ENCODE measurements at regions not wholly inside any gene's neighbourhood (a gene's known extent, or its start where the extent isn't known, plus 50 kb on each side); places are given as distances from the start of the nearest gene placed in this dataset.

DNA sequence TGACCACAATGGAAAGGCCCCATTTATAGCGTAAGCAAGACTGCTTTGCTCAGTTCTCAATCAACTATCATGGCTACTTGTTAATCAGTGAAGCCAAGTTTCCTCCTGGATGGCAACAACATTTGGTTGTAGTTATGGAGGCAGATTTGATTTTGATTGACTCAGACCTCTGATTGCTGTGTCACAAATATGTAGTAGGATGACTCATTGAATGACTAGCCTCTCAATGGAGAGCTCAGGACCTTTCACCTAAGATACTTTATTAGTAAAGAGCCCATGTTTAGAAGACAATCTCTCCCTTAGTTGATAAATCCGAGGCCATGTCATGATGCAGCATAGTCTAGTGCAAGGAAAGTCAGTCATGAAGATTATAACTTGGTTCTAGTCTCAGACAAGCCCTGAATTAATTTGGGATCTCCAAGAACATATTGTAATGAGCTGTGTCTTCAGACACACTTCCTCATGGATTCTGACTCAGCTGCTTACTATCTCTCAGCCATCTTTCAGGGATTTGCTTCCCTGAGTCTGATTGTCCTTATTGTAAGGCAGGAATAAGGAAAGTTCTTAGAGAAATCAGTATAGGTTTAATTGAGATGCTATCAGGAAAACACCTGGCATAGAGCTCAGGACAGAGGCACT, 397.4 kb upstream of the TMCO5A start:
- CTCF ChIA-PET, result no interaction called here
- TF ChIP-seq, protein P1, sequence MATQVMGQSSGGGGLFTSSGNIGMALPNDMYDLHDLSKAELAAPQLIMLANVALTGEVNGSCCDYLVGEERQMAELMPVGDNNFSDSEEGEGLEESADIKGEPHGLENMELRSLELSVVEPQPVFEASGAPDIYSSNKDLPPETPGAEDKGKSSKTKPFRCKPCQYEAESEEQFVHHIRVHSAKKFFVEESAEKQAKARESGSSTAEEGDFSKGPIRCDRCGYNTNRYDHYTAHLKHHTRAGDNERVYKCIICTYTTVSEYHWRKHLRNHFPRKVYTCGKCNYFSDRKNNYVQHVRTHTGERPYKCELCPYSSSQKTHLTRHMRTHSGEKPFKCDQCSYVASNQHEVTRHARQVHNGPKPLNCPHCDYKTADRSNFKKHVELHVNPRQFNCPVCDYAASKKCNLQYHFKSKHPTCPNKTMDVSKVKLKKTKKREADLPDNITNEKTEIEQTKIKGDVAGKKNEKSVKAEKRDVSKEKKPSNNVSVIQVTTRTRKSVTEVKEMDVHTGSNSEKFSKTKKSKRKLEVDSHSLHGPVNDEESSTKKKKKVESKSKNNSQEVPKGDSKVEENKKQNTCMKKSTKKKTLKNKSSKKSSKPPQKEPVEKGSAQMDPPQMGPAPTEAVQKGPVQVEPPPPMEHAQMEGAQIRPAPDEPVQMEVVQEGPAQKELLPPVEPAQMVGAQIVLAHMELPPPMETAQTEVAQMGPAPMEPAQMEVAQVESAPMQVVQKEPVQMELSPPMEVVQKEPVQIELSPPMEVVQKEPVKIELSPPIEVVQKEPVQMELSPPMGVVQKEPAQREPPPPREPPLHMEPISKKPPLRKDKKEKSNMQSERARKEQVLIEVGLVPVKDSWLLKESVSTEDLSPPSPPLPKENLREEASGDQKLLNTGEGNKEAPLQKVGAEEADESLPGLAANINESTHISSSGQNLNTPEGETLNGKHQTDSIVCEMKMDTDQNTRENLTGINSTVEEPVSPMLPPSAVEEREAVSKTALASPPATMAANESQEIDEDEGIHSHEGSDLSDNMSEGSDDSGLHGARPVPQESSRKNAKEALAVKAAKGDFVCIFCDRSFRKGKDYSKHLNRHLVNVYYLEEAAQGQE (IDR thresholded peaks at IDR 0.05; ENCODE audit: insufficient read depth in 1 of 2, low read depth in 2 of 2, low read length in 1 of 2), result no peak
- TF ChIP-seq POLR2AphosphoS5 (IDR thresholded peaks at IDR 0.05; ENCODE audit: low read depth, low read length), result no peak
- no peak for TF ChIP-seq SIN3A (IDR thresholded peaks at IDR 0.05; ENCODE audit: borderline replicate concordance, insufficient read depth, low read depth, low read length)
- no peak for TF ChIP-seq TCF7L2 (IDR thresholded peaks at IDR 0.05; ENCODE audit: low read depth, low read length)
- TF ChIP-seq, protein P2, sequence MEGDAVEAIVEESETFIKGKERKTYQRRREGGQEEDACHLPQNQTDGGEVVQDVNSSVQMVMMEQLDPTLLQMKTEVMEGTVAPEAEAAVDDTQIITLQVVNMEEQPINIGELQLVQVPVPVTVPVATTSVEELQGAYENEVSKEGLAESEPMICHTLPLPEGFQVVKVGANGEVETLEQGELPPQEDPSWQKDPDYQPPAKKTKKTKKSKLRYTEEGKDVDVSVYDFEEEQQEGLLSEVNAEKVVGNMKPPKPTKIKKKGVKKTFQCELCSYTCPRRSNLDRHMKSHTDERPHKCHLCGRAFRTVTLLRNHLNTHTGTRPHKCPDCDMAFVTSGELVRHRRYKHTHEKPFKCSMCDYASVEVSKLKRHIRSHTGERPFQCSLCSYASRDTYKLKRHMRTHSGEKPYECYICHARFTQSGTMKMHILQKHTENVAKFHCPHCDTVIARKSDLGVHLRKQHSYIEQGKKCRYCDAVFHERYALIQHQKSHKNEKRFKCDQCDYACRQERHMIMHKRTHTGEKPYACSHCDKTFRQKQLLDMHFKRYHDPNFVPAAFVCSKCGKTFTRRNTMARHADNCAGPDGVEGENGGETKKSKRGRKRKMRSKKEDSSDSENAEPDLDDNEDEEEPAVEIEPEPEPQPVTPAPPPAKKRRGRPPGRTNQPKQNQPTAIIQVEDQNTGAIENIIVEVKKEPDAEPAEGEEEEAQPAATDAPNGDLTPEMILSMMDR (IDR thresholded peaks at IDR 0.05), result no peak
- no peaks in the 10 kb centered on the region for H3K36me3 ChIP-seq (ENCODE audit: control insufficient read depth, insufficient read depth, low read length)
- H3K27me3 ChIP-seq (ENCODE audit: control insufficient read depth, insufficient read depth, low read length), result no peaks in the 10 kb centered on the region
- no peak overlapping the region for H3K4me3 ChIP-seq (ENCODE audit: low read depth in 2 of 2, low read length in 2 of 2)
- H3K27ac ChIP-seq (ENCODE audit: low read length), result no peak overlapping the region
- no TSS peak for BruUV-seq (replicated peaks)
- H3K9me3 ChIP-seq (ENCODE audit: control insufficient read depth, insufficient read depth, low read depth, low read length), result no peaks in the 10 kb centered on the region
- intact Hi-C loops (cut with micrococcal nuclease; ENCODE audit: unreplicated experiment) (no loop called here), in situ Hi-C loops (cut with HindIII; ENCODE audit: low pct_unique_long_range_greater_than_20kb, low sequenced_read_pairs) (no loop called here)
- DNase-seq (ENCODE audit: low read depth, low spot score) (no peak), ATAC-seq (no peak)
- no peaks in the 10 kb centered on the region for H3K4me1 ChIP-seq (ENCODE audit: control insufficient read depth, insufficient read depth, low read length)
- POLR2A ChIA-PET, result no interaction called here

DNA sequence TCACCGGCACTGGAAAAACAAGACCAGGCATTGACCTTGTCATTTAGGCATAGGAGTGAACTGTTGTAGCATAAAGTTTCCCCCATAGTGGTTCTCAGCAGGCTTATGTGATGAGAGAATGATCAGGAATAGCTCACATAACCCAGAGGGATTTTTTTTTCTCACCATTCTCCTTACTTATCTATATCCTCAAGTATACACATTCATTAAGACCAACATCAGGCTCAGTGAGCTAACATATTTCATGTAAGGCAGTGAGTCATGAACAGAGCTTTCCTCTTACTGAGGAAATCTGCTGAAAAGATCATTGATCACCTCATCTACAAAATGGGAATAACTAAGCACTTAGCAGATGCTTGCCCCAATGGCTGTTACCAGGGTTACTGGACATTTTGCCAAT, 396.6 kb upstream of the TMCO5A start:
- no peak for DNase-seq (ENCODE audit: low read depth, low spot score)
- Histone ChIP-seq H3K4me1 (ENCODE audit: control insufficient read depth, insufficient read depth, low read length) (no peaks in the 10 kb centered on the region), H3K36me3 (ENCODE audit: control insufficient read depth, insufficient read depth, low read length) (no peaks in the 10 kb centered on the region), H3K27me3 (ENCODE audit: control insufficient read depth, insufficient read depth, low read length) (no peaks in the 10 kb centered on the region), H3K9me3 (ENCODE audit: control insufficient read depth, insufficient read depth, low read depth, low read length) (no peaks in the 10 kb centered on the region), H3K4me3 (ENCODE audit: low read depth in 2 of 2, low read length in 2 of 2) (no peak overlapping the region), H3K27ac (ENCODE audit: low read length) (no peak overlapping the region)
- no peak for TF ChIP-seq TCF7L2 (IDR thresholded peaks at IDR 0.05; ENCODE audit: low read depth, low read length)
- no peak for TF ChIP-seq SIN3A (IDR thresholded peaks at IDR 0.05; ENCODE audit: borderline replicate concordance, insufficient read depth, low read depth, low read length)
- TF ChIP-seq POLR2AphosphoS5 (IDR thresholded peaks at IDR 0.05; ENCODE audit: low read depth, low read length), result no peak
- TF ChIP-seq, protein P2 (IDR thresholded peaks at IDR 0.05), result no peak
- TF ChIP-seq, protein P1 (IDR thresholded peaks at IDR 0.05; ENCODE audit: insufficient read depth in 1 of 2, low read depth in 2 of 2, low read length in 1 of 2), result no peak
- intact Hi-C loops (cut with micrococcal nuclease; ENCODE audit: unreplicated experiment), result no loop called here
- no TSS peak for BruUV-seq (replicated peaks)
- POLR2A ChIA-PET, result interaction anchor here (0.6 kb wide), 1 partner anchor 12 kb away, joined by 13 read pairs; no protein-coding TSS in a partner anchor
- in situ Hi-C loops (cut with HindIII; ENCODE audit: low pct_unique_long_range_greater_than_20kb, low sequenced_read_pairs), result no loop called here
- no peak for ATAC-seq
- CTCF ChIA-PET, result no interaction called here

Measured in Panc1 (cell line).